GM18909 (cell line): ENCODE measurements at regions not wholly inside any gene's neighbourhood (a gene's known extent, or its start where the extent isn't known, plus 50 kb on each side); places are given as distances from the start of the nearest gene placed in this dataset.
"Not testable (repeated sequence)": the region's sequence is repeated elsewhere in the genome, so short reads cannot be mapped to it uniquely, and the experiment has no call there.

Experiments
- ATAC-seq: cut with Tn5 transposase; IDR thresholded peaks from one replicate; pipeline ENCODE4 v1.9.1; 2021; ENCODE audit warnings: mild to moderate bottlenecking; ENCODE audit not compliant: unreplicated experiment, poor library complexity

DNA sequence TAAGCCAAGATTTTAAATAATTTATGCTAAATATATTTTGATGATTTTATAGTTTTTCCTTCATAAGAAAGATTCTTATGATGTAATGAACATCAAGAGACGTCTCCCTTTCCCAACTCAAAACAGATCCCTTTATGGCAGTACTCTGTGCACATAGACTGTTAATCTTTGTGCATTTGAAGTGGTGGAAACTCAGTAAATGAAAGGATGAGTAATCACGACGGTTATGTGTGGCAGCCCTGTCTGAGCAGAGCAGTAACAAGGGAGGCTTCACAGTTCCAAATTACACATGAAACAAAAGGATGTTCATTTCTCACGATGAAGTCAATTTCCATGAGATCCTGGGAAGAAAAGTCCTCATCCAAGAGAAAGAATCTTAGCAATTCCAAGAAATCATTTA, 498.1 kb downstream of the KLF5 start:
- no peak for ATAC-seq

DNA sequence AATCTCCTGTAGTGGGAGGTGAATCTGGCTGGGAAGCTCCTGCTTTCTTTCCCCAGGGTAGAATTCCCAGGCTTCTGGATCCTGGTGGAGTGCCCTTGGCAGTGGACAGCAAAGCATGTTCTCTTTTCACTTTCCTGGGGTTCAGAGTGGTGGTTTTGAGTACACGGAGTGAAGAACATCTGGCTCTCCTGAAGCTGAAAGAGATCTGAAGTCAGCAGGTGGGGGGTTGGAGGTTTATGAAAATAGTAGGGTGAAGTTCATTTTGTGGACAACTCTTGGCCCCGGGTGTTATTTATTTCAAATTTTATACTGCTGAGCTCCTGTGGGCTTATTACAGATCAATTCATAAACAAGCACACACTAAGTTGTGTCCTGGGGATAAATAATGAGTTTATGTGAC, 497.3 kb downstream of the KLF5 start:
- no peak for ATAC-seq

DNA sequence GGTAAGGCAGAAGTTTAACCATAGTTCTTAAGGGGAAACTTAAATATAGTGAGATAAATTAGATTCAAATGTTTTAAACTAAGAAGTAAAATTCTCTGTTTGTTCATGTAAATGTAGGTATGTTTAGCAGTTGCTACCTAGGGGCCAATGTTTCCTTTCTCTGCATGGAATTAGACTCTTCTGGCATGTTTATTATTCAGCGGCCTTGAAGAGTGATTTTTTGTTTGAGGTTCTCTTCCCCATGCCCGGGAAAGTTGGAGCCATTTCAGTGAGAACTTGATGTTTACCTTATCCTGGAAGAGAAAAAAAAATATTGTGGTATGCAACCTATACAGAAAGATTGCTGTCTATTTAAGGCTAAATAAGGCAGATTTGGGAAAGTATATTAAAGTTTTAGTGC, 492.9 kb downstream of the KLF5 start:
- no peak for ATAC-seq

DNA sequence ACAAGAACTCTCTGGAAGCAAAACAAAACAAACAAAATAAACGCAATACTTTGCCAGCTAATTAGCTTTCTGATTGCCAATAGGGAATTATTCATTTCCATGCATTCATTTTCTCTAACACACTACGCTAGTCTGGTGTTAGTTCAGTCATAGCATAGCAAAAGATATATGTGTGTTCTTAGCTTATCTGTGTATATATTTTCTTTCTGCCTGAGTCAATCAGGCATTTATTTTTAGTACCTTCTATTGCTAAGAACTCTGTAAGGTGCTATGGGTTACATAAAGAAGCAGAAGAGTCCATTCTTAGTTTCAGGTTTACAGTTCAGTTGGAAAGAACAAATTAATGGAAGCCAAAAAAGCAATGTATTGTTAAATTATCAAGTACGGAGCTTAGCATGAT, 490.9 kb downstream of the KLF5 start:
- no peak for ATAC-seq

DNA sequence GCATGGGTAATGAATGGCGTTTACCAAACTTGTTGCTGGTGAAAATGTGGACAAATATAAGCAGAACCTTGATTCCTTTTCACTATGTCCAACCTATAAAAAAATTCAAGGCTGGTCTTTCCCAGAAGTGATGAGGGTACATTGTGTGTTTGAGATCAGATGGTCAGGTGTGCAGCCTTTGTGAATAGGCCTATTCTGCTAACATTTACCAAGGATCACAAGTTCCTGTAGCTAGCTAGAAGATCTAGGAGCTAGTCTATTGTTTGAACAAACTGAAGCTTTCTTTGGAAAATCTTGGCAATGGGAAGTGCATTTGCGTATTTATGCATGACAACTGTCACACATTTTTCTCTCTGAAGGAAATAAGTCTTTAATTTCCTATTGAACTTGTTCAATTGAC, 489.6 kb downstream of the KLF5 start:
- ATAC-seq: no peak

DNA sequence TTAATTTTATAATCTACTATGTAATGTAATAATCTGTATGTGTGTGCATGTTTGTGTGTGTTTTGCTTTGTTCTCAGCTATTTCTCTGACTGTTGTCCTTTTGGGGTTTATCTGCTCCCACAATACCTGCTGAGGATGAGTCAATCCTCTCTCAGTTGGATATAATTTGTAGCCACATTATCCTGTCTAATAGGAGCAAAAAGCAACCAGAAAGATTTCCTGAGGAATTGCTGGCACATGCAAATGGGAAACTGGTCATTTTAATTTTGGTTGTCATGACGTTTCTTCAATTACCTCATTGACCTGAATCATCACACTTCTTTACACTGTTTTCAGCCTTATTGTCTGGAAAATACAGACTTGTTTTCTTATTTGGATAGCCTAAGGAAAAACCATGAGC, 488.4 kb downstream of the KLF5 start:
- no peak for ATAC-seq

DNA sequence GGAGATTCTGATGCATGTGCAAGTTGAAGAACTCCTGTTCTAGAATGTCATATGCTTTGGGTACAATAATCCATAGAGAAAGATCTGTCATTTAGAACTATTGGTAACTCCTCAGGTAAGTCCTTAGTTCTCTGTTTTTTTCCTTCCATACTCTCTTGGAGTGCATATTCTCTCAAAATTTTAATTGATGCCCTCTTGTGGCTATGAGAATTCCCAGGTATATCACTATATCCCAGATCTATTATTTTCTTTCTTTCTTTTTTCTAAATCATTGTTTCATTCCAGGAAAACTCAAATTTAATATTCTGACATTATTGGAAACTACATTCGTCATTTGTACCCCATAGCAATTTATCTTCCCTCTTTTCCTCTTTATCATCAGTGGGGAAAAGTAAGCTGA, 485.4 kb downstream of the KLF5 start:
- ATAC-seq: no peak

DNA sequence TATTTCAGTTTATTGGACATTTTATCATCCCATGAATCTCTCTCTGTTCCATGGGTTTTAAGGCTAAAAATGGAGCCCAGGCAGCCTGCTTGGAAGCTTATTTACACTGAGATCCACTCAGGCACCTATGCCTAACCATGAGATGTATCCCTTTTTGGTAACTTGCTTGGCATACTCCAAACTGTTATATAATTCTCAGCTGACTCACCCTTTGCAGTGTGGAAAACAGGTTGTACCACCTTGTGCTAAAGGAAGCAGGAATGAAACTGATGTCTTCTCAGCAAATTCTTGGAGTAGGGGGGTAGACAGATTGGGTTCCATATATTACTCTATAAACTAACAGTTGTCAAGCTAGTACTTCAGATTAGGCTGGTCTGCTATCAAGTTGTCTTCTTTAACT, 483.6 kb downstream of the KLF5 start:
- no peak for ATAC-seq

DNA sequence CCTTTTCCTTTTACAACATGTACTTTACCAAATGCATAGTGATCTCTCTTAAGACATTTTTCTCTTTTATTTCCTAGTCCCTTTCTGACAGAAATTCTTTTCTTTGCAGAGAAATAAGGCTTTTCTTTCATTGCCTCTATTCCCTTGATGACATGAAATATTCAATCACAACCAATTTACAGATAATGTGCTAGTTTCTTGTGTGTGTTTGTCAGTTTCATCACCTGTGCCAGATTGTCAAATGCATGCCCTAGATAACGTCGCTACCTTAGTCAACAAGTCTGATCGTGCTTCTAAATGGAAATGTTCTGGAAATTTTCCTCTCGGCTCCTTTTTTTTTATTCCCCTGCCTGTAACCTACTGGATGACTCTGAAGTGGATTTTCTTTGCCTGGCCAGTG, 478.1 kb downstream of the KLF5 start:
- no peak for ATAC-seq

DNA sequence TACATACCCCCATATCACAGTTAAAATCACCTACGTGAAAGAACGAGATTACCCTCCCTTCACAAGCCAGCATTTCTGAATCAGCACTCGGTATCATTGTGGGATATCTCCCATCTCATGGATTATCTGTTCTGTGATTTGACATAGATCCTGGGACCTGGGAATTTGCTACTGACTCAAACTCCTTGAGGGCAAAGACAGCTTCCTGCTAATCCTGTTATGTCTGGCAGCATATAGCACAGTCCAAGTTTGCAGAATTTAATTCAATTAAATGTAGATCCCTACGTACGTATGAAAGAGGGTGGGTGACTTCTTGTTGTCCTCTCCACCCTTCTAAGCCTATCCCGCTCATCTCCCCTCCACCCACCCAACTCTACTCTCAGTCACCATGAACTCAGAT, 476.5 kb downstream of the KLF5 start:
- ATAC-seq: no peak

DNA sequence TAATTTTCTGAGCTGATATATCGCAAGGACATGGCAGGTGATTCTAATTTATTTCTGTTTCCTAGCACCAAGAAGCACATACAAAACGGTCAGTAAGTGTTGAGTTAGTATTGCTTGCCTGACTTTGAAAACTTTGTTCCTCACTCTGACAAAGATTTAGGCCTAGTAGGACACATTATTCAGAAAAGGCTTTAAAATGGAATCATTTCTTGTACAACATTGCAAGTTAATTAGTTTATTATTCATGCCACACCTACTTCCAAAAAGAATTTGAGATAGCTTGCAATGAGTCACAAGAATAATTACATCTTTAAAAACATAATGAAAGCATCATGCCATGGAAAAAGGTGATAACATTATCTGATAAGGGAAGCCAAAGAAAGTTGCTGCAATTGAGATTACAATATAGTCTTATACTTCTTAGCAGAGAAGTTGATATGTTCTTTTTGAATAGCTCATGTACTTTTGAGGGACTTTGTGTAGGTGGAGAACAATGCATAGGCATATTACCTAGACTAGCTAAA, 474.2 kb downstream of the KLF5 start:
- no peak for ATAC-seq

DNA sequence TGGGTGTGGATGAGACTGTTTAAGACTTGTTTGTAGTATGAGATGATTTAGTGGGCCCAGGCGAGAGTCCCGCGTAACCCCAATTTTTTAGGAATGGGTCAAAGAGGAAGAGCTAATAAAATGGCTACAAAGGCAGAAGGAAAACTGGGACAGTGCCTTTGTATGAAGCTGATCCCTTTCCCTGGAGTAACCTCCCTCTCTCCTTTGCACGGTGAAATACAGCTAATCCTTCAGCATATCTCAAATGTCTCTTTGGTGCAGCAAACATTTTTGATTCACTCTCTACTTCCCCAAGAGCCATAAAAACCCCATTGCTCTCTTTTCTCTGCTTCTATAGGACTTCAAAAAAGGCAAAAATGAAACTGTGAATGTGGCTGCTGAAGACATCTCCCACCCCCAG, 473.8 kb downstream of the KLF5 start:
- no peak for ATAC-seq

DNA sequence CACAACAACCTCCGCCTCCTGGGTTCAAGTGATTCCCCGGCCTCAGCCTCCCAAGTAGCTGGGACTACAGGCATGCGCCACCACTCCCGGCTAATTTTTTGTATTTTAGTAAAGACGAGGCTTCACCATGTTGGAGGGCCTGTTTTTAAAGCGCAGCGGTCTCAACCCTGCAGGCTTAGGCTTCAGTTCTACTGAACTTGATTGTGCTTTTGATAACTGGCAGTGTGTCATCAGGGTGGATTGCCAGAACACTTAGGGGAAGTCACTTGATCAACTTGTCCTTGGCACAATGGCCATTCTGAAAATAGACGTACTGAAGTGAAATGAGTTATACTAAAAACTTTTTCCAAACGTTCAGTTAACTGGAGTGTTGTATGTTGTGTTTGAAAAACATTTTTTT, 472.2 kb downstream of the KLF5 start:
- no peak for ATAC-seq

DNA sequence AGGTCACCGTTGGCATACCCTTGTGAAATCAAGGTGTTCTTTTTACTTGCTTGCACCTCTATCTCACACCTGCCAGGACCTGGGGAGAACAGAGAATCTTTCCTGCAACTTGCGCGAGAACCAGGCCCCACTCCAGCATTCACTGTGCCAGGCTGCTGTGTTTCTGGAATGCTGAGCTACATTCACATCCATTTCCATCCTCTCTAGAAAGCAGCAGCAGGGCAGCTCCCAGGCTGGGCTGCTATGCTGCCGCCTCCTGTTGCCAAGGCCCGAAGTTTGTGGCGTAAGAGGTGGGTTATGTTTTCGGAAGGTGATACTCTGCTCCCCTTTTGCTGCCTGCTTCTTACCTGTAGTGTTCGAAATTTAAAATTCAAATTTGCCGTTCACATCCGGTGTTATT, 464.1 kb downstream of the KLF5 start:
- ATAC-seq: no peak

DNA sequence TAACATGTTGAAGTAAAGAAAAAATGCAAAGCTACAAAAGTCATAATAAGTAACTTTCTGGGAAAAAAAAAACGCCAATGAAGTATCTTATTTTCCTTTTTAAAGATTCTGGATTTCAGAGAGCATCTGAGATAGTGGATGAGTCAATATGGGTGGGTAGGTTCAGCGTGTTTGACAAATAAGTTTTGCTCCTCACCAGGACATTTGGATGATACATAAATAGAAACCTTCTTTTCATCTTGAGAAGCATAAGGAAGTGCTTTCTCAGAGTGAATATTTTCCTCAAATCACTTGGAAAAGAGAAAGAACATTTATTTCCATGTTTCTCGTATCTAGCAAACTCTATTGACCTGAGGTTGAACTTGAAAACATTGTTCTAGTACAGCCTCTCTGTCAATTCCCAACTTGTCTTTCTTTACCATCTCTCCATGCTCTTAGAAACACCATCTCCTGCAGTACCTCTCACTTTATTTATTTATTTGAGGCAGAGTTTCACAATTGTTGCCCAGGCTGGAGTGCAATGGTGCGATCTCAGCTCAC, 463.2 kb downstream of the KLF5 start:
- ATAC-seq: no peak

DNA sequence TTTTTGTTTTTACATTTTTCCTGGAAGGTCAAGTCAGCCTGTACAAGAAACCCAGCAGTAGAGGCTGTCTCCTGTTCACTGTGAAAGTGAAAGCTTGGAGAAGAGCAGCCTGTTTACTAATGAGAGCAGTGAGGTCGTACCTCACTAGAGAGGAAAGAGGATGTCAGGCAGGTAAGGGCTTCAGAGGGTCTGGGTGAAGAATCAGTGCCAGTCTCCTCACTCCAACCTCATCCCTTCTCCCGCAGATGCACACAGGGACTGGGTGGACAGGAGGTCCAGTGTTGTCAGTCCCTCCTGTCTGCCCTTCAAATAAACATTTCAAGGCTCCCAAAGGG, 462.5 kb downstream of the KLF5 start:
- ATAC-seq: no peak

DNA sequence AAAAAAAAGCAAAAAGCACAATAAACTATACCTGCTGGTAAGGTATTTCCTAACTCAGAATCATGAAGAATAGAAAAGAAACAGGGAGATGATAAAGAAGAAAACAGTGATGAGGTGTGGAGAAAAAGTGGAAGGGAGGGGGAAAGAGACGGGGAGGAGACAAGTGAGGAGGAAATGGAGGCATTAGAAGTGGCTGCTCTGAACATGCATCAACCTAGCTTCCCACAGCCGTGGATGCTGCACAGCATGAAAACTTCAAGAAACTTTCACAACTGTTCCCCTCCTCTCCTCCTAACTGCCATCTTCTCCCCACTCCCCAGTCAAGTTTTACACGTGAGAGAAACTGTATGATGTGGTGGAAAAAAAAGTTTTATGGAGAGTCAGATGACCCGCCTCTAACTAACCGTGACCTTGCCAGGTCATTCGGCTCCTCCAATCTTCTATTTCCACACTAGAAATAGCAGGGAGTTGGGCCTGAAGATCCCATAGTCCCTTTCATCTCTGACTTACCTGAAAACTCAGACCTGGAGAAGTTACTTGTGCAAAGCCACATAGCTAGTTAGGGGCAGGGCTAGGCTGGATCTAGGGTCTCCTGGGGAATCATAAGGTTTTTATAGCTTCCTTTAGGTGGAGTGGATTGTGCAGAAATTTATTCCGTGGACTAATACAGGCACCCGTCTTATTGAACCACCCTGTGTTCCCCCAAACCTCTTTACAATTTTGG, 461.9 kb downstream of the KLF5 start:
- ATAC-seq: no peak

DNA sequence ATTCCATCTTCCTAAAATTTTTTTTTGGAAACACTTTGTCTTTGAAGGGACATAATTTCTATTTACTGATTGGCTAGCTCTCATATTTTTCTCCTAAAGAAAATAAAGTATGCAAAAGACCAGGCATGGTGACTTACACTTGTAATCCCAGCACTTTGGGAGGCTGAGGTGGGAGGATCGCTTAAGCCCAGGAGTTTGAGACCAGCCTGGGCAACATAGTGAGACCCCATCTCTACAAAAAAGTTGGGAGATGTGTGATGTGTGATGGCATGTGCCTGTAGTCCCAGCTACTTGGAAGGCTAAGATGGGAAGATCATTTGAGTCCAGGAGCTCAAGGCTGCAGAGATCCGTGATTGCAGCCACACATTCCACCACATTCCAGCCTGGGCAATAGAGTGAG, 461.3 kb downstream of the KLF5 start:
- ATAC-seq: not testable (repeated sequence)

DNA sequence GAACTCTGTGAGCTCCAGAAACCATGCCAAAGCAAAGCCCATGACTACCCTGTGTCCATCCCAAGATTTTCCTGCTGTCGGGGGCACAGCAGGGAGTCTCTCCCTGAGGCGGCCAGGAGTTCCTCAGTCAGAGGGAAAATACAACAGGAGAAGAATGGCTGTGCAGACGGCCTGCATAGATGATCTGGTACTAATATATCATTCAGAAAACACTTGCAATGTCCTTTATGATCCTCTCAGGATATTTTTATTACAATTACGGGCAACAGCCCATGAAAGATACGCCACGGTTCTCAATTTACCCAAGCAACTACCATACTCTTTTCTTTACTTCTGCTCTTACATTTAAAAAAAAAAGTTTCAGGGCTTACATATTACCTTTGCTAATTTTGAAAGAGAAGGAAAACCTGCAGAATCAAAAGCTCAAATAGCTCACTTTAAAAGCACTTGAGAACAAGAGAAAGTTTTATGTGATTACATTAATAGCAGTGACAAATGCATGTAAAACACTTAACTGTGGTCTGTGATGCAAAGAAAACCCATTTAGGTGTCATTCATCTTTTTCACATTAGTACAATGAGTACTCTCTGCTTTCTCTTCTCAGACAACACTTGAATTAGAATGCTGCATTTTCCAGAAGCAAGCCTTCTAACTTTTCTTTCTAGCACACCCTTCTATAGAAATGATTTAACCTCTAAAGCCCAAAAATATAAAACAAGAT, 460.8 kb downstream of the KLF5 start:
- ATAC-seq: no peak

DNA sequence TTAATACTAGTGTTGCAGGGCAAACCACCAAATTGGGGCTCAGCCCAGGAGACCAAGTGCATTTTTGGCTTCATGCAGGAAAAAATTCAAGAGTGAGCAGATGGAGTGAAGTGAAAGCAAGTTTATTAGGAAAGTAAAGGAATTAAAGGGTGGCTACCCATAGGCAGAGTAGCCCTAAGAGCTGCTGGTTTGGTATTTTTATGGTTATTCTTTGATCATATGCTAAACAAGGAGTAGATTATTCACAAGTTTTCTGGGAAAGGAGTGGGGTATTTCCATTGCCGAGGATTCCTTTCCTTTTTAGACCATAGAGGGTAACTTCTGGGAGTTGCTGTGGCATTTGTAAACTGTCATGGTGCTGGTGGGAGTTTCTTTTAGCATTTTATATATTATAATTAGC, 459.0 kb downstream of the KLF5 start:
- ATAC-seq: no peak

DNA sequence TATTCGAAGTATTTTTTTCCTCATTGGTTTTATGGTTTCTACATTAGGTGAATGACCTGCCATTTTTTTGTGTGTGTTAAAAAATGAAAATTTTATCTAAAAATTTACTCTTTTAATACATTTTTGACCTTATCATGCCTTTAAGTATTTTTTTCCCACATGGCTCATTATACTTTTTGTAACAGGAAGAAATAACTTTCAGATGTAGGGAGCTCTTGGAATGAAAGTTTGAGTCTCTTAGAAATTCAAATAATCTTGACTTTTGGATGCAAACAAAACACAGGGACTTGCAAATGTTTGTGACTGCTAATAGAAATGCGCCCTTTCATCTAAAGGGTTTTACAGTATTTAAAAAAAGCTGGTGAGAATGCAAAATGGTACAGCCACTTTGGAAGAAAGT, 457.9 kb downstream of the KLF5 start:
- ATAC-seq: no peak

DNA sequence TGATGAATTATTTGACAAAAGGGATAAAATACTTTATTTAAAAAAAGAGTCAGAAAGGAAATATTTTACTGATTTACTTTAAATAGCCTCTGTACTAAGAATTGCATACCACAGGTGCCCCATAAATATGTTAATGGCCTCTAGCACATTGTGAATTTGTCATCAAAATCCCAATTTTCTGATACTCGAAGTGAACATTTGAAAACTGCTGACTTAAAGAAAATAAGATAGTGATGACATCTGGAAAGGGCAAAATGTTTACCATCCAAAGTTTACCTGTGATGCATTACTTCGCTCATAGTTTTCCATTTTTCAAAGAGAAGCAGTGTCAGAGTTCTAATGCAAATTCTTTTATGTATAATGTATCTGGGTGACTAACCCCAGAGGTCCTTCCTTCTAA, 455.4 kb downstream of the KLF5 start:
- ATAC-seq: no peak
